GM21737 (cell line): ENCODE measurements at regions not wholly inside any gene's neighbourhood (a gene's known extent, or its start where the extent isn't known, plus 50 kb on each side); places are given as distances from the start of the nearest gene placed in this dataset.

Source experiments
- ATAC-seq: cut with Tn5 transposase; IDR thresholded peaks from one replicate; pipeline ENCODE4 v1.9.1; 2021; ENCODE audit warnings: mild to moderate bottlenecking, moderate library complexity; ENCODE audit not compliant: unreplicated experiment

DNA sequence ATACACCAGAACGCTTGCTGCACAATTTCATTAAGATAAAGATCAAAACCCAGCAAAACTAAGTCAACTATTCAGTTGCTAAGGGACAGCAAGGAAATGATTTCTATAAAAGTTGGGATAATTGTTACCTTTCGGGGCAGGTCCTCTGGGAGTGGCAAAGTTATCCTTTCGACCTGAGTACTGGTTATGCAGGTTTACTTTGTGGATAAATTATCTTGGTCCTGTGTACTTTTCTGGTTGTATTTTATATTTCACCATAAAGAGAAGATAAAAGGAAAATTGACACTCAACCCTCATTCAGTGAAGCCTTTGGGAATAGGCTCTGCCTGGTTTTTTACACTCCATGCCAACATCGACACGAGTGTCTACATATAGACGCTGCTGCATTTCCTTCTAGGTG, 146.5 kb downstream of the SYK start:
- ATAC-seq: no peak

DNA sequence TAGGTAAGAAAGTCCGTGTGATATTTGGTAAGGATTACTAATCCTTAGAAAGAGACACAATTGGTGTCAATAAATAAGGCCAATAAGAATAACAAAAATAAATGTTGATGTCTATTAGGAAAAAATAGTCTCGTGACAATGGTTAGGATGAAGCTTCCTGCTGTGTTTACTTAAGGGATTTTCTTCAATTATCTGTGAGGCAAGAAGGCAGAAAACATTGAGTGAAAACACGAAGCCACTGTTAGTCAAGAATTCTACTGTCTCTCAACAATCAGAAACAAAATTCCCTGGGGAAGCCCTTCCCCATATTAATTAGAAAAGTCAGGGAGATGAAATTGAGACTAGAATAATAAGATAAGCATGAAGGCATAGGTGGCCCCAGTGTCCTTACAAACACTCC, 149.0 kb downstream of the SYK start:
- ATAC-seq: no peak

DNA sequence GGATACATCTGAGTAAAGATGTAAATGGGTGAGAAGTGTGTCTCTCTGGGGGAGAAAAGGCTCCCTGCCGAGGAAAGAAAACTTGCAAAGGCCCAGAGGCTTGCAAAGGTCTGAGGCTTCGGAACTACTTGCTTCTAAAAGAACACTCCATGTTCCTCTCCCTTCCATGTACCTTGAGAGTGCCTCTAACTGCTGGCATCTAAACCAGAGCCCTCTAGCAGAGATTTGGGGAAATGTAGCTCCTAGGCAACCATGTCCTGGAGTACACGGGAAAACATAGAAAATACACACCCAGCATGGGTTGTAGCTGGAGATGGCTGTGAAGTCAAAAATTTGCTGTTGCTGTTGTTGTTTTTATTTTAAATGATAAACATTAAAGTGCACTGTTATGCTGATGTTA, 151.6 kb downstream of the SYK start:
- no peak for ATAC-seq

DNA sequence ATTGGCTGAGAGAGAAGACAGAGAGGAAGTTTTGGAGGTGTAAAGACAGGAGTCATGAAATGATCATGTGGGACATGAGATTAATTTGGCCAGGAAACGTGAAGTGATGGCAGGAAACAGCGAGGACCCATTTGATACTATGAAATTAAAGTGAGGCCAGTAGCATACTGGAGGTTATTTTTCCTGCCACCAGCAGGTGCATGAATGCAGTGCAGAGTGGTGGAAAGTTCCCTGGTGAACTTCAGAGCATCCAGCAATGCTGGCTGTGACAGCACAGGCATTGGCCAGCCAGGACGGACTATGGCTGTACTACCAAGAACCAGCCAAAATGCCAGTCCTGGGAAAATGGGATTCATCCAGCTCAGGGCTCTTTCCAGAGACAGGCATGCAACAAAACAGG, 152.2 kb downstream of the SYK start:
- ATAC-seq: no peak

DNA sequence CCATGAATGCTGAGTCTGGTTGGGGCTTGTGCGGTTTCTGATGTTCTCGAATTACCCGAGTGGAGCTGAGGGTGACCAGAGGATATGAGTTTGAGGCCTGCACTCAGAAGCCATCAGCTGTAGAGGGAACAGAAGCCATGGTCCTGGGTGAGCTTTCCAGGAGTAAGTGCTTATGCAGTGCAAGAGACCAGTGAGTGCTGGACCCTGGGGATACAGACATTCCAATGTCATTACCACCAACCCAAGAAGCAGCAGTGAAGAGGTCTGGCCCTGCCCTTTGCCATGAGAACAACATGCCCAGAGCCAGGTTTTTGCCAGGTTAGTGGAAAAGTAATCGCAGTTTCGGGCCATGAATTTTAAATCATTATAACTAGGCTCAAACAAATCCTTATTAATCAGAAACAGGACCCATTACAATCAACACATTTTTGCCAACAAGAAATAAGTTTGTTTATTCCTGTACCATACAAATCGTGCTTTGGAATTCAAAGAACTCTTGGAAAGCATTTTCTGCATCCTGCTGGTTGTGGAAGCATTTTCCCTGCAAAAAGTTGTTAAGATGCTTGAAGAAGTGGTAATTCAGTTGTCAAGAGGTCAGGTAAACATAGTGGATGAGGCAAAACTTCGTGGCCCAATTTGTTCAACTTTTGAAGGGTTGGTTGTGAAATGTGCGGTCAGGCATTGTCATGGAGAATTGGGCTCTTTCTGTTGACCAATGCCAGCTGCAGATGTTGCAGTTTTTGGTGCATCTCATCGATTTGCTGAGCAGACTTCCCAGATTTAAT, 154.6 kb downstream of the SYK start:
- ATAC-seq: no peak

DNA sequence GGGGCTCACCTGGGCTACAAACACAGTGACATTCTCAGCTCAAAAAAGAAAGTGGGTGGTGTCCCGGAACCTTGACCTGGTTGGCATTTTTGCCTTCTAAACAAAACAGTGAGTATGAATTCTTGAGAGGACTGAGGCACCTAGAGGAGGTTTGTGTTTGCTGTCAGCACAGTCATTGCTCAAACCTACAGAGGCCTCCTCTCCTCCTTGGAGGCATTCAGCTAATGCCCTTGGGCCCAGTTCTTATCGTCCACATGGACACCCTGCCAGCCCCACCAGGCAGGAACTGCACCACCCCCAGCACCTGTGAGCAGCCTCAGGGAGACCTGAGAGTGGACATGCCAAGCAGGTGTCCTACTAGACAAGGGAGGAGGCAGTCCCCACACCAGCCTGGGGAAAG, 156.7 kb downstream of the SYK start:
- no peak for ATAC-seq

DNA sequence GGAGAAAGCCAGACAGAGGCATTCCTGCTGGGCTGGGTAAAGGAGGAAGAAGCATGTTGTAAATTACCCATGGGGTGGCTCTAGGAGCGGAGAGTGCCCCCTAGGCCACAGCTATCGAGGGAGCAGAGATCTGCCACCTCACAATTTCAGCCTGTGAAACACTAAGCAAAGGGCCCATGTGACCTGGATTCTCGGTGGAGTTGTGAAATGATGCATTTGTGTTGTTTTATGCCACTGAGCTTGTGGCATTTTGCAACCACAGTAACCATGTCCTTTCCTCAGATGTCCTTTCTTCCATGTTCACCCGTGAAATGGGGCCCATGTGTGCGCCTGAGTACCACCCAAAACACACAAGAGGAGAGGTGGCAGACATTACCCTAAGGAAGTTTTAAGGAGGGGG, 159.3 kb downstream of the SYK start:
- ATAC-seq: no peak

DNA sequence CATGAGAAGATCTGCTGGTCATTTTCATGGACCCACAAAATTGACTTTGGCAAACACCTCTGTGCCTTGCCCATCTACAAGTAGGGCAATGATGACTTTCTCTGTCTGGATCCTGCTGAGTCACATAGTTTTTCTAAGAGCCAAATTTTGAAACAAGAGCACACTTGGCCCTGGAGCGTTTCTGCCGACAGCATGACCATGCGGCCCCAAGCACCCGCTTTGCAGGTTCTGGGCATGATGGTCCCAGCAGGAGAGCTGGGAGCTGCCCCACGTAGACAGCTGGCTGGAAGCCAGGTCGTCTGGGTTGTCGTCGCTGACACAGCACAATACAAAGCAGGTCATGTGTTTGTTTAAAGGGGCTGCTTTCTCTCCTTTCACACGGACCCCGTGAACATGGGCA, 159.8 kb downstream of the SYK start:
- ATAC-seq: no peak

DNA sequence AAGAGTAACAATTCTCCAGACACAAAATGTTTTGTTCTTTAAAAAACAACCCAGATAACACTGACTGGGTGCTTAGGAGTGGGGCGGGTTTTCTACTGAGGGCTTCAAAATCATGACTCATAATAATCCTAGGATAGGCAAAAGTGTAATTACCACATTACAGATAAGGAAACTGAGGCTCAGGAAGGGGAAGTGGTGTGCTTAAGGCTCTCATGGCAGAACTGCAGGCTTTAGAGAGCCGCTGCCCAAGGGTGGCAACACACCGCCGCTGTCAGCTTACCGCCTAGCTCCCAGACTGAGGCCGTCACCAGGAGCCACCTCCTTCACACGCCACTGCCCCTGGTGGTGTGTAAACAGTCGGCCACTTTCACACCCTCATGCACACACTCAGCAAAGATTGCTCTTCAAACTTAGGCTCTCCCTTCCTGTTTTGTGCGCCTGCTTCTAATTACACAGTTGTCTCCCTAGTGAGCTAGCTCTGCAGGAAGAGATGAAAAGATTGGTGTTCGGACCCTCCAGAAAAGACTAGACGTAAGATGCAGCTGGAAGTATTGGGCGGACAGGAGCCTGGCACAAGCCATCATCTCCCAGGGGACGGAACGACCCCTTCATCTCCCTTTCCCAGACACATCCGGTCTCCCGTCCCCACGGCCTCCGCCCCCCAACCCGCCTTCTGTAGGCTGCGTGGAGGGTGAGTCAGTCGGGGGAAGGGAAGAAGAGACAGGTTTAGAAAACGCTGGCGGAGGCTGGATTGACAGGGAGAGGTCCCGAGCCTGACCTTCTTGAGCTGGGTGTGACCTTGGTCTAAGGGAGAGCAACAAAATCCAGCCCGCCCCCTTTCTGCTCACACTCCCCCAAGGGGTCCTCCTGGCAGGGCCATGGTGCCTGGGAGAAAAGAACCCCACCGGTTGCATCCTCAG, 162.7 kb downstream of the SYK start:
- no peak for ATAC-seq

DNA sequence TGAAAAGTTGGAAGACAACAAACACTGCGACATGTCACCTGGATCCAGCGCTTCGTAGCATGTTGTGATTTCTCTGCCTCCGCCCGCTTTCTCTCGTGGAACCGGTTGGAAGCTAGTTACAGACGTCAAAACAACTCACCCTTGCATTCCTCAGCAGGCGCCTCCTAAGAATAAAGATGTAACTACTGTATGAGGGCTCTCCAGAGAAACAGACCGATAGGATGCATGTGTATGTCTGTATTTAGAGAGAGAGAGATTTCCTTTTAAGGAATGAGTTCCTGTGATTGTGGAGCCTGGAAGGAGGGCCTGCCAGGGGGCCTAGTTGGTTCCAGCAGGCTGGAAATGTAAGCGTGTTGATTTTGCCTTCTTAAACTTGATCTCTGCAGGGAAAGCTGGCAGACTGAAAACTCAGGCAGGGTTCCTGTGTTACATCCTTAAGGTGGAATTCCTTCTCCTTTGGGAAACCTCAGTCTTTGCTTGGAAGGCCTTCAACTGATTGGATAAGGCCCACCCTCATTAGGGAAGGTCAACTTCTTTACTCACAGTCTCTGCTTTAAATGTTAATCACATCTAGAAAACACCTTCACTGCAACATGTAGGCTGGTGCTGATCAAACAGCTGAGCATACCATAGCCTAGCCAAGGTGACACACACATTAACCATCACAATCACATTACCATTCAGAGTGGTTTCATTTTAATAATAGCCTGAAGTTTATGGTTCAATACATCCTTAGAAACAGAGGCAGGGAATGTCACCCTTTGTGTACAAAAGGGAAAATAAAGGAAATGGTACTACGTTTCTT, 163.8 kb downstream of the SYK start:
- no peak for ATAC-seq

DNA sequence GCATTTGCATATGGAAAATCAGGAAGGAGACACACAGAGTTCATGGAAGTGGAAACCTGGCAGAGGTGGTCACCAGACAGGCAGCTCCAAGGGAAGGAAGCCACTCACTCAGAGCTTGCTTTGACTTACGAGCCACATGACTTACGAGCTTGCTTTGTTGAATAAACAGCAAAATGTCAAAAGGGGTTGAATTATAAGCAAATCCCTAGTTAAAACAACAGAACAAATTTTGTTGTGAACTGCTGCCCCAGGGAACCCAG, 164.3 kb downstream of the SYK start:
- ATAC-seq: no peak

DNA sequence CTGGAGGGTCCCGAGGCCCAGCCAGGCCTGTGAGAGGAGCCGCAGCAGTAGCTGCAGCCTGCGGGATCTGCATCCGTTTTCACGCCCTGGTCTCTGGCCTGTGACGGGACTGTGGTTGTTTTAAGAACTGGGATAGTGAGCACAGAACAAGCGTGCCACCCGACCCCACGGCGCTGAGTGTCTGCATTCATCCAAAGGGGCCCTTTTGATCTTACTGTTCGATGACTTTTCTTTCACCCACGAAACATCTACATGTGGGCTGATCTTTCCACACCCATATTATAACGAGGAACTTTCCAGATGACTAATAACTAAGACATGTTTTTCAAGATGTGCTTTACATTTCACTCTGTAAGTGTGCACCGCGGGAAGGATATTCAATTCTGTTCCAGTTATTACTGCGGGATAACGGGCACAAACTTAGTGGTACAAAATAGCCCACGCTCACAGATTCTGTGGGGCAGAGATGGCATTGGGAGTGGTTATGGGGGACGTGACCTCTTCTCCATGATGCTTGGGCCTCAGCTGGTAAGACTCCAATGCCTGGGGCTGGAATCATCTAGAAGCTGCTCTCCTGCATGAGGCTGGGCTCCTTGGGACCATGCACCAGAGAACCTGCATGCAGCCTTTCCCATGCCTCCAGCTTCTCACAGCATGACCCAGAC, 165.0 kb downstream of the SYK start:
- ATAC-seq: no peak

DNA sequence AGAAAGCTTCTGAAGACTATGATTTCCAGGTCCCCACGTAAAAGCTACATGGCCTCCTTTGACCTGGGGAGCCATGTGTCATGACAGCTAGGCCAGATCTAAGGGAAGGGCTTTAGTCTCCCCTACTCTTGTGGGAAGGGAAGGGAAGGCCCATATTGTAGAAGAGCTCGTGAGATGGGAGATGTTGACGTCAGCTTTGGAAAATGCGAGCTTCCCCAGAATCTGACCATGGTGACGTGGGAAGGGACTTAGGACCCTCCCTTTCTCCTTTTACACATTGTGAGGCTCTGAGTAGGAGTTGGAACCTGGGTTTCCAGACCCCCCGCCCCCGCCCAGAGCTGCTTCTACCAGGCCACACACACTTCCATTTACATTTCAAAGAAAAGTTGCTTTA, 165.5 kb downstream of the SYK start:
- ATAC-seq: no peak

DNA sequence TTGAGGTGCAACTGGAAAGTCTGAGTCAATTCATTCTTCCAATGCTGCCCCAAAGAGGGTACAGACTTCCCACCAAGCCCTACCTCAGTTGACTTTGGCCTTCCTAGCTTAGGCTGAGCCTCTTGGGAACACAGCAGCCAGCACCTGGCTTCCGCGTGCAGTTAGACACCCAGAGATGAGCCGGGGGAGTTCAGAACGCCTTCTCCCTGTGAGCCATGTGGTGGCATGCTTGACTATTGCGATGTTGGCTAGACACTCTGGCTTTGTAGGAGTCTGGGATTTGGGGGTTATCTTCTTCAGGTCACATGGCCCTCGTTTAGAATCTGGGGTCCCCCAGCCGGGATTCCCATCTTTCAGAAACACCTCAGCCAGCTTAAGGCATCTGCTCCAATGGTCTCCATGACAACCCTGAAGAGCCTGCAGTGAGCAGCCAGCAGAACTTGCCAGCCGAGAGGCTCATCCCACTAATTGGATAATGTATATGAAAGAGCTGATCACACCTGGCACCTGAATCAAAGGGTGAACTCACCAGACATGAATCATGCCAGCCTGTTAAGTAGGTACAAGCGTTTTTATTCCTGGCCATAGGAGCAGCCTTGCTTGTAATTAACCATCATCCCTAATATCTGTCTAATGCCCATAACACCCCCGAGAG, 167.5 kb downstream of the SYK start:
- no peak for ATAC-seq

DNA sequence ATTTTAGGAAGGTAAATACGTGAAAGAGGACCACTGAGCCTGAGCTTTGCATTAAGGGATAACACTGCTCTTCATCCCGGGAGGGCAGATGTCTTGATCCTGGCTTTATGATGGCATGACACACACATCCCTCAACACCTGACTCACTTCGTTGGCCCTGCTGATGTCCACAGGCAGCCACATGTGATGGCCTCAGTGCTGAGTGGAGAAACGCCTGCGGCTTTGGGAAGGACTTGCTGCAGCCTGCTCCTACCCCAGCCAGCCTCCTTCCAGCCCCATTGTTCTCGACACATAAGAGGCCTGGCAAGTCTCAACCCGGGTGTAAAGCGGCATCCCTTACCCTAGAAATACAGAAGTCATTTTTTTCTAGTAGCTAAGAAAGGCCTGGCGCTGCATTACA, 169.0 kb downstream of the SYK start:
- no peak for ATAC-seq

DNA sequence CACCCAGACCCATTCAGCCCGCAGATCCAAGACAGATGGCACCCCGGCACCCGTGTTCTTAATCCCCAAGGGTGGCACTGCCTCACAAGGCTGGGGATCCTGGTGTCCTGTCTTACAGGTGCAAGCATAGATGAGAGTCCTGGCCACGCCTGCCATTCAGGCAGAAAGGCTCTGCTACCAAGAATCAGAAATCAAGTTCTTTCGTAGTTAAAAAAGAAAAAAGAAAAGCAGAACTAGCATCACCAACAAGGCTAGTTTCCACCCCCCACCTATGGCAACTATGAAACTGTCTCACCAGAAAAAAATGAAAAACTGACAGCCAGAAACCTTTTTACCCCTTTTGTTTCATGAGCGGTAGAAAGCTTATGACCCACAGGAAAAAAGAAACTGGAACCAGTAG, 170.4 kb downstream of the SYK start:
- ATAC-seq: no peak

DNA sequence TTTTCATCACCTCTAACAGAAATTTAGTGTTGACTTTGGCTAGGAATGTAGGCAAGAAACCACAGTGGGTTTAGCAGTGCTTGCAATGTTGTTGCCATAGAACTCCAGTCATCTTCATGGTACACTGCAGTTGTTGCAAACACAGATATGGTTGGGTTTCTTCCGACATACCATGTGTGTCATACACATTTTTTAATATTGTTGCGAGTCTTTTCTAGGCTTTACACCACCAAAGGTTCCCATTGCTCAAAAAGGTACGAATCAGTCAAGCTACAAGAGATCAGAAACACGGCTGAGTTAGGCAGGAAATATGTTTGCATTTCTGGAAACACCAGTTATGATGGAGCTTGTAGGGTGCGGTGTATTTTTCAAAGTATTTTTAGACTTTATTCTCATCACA, 172.4 kb downstream of the SYK start:
- ATAC-seq: no peak

DNA sequence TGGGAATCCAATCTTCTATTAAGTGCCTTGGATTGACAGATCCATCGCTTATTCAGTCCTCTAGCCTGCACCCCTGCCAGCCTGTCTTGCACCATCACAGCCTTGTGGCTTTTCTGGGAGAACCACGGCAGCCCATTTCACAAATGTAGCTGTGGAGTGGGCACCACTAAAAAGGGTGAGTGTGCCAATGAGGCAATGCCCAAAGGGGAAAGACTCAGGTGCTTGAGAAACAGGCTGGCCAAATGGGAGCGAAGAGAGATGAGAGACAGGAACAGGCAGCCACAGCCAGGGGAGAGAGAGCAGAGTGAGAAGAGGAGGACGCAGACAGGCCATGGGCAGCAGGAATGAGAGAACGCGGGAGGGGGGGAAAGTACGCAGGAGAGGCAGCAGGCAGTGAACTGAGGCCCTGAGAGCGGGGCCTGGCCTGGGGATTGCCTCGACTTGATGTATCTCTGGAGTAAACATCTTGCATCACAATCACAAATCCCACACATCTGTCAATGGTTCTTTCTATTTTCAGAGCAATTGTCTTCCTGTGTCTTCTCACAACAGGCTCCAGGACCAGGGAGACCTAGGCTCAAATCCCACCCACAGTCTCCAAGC, 173.1 kb downstream of the SYK start:
- ATAC-seq: no peak

DNA sequence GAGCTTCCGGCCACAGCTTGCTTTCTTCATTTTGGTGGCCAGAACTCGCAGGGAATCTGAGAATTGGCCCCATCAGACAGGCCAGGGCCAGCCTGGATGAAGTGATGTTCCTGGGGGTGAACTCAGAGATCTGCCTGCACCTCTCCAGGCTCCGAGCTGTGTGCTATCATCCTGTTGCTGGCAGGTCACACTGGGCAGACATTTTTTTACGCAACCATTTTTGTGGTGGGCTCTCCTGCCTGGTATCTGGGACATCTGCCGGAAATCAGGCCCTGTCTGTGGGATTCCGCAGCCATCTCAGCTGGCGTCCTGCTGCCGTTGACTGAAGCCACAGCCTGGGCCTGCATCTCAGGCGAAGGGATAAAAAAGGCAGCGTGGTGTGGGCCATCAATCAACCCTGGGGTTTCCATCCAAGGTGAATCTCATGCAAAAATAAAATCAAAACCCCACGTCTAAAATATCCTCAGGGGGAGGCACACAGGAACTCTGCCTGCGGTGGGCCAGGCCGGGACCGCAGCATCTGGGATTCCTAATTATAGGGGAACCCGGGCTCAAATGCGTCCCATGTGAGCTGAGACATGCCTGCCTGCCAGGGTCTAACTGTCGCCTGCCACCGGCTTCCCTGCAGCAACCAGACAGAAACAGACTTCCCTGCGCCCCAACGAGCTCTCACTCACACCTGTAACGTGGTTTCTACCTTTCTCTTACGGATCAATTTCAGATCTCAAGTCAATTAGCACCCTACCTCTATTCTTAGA, 174.3 kb downstream of the SYK start:
- ATAC-seq: no peak

DNA sequence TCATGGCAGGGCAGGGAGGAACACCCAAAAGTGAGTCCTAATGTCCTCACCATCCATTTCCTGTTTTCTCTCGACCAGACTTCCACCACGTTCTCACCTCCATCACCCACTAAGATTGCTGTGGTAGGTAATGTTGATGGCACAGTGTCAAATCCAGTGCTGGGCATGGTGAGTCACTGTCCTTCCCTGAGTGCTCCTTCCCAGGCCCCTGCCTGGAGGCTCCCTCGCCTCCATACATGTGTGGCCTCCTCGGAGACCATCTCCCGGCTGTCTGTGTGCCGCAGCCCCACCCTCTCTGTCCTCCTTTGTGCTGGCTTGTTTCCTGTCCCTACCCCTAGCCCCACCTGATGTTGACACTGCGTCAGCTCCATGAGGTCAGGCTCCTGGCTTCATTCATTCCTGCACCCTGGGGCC, 177.5 kb downstream of the SYK start:
- ATAC-seq: no peak
